PC-9 (cell line): ENCODE measurements at regions not wholly inside any gene's neighbourhood (a gene's known extent, or its start where the extent isn't known, plus 50 kb on each side); places are given as distances from the start of the nearest gene placed in this dataset.

Experiments used
- BruUV-seq: library from RNA; stranded (reverse); fragments of 400-500 nt; replicated peaks from 2 replicates; lab custom pipeline; 2021; lab: Mats Ljungman, UMichigan
- CTCF ChIA-PET: fragments of 300-600 bp; sonication (Branson Sonifier 250); formaldehyde crosslinking; loops from one replicate; lab custom pipeline; 2022; ENCODE audit warnings: antibody characterized with exemption; lab: Charles Lee
- POLR2A ChIA-PET: fragments of 300-600 bp; sonication (Branson Sonifier 250); formaldehyde crosslinking; loops from one replicate; lab custom pipeline; 2022; ENCODE audit warnings: antibody characterized with exemption; ENCODE audit not compliant: unreplicated experiment; lab: Charles Lee
- DNase-seq, 2 experiments: peaks; one replicate each; pipeline versions ENCODE4 v3.0.0 to v3.0.0-alpha.2; 2015 to 2022; ENCODE audit warnings: mixed read lengths in 1 of 2
- H2AFZ ChIP-seq: fragments of 200-600 bp; sonication (generic); 2 replicates; pipeline ENCODE4 v1.8.1; 2017; ENCODE audit warnings: antibody characterized with exemption
- H3F3A ChIP-seq: fragments of 200-600 bp; sonication (generic); 2 replicates; pipeline ENCODE4 v1.8.1; 2017; ENCODE audit warnings: antibody characterized with exemption, mild to moderate bottlenecking, low read depth; ENCODE audit not compliant: insufficient read depth
- H3K27ac ChIP-seq: fragments of 200-600 bp; sonication (generic); 2 replicates; pipeline ENCODE4 v1.6.1; 2016; ENCODE audit warnings: mixed run types
- H3K27me3 ChIP-seq: fragments of 200-600 bp; sonication (generic); 2 replicates; pipeline ENCODE4 v1.6.1; 2016; ENCODE audit warnings: low read depth, mixed run types; ENCODE audit not compliant: insufficient read depth
- H3K36me3 ChIP-seq: fragments of 200-600 bp; sonication (generic); 2 replicates; pipeline ENCODE4 v1.6.1; 2016; ENCODE audit warnings: low read depth, mixed run types
- H3K4me1 ChIP-seq: fragments of 200-600 bp; sonication (generic); replicated peaks from 2 replicates; pipeline ENCODE4 v1.6.1; 2016; ENCODE audit warnings: mixed run types; ENCODE audit not compliant: insufficient read depth
- H3K4me2 ChIP-seq: fragments of 200-600 bp; sonication (generic); 2 replicates; pipeline ENCODE4 v1.6.1; 2017; ENCODE audit warnings: mixed run types
- H3K4me3 ChIP-seq: fragments of 200-600 bp; sonication (generic); 2 replicates; pipeline ENCODE4 v1.6.1; 2016; ENCODE audit warnings: mixed run types
- H3K79me2 ChIP-seq: fragments of 200-600 bp; sonication (generic); 2 replicates; pipeline ENCODE4 v1.6.1; 2017; ENCODE audit warnings: low read depth, mixed run types
- H3K9me2 ChIP-seq: fragments of 200-600 bp; sonication (generic); 2 replicates; pipeline ENCODE4 v1.8.1; 2017; ENCODE audit warnings: mild to moderate bottlenecking; ENCODE audit not compliant: insufficient read depth
- H3K9me3 ChIP-seq: fragments of 200-600 bp; sonication (generic); 2 replicates; pipeline ENCODE4 v1.8.1; 2016; ENCODE audit warnings: low read depth; ENCODE audit not compliant: insufficient read depth
- H4K20me1 ChIP-seq: fragments of 200-600 bp; sonication (generic); 2 replicates; pipeline ENCODE4 v1.8.1; 2017; ENCODE audit not compliant: insufficient read depth
- EZH2 ChIP-seq: fragments of 200-600 bp; sonication (generic); IDR thresholded peaks from 2 replicates; pipeline ENCODE4 v1.8.0; 2017; ENCODE audit warnings: antibody characterized with exemption, low read depth
- intact Hi-C: fragments of 100-400 bp; cut with micrococcal nuclease; formaldehyde crosslinking; loops from one replicate; pipeline ENCODE4 v1.10.0; 2022; ENCODE audit not compliant: unreplicated experiment
- TF ChIP-seq, protein P1 (sequence below): fragments of 200-600 bp; sonication (generic); conservative IDR thresholded peaks from 2 replicates; pipeline ENCODE4 v1.6.1; 2017; ENCODE audit warnings: mixed run types, antibody characterized with exemption, mild to moderate bottlenecking, moderate library complexity

DNA sequence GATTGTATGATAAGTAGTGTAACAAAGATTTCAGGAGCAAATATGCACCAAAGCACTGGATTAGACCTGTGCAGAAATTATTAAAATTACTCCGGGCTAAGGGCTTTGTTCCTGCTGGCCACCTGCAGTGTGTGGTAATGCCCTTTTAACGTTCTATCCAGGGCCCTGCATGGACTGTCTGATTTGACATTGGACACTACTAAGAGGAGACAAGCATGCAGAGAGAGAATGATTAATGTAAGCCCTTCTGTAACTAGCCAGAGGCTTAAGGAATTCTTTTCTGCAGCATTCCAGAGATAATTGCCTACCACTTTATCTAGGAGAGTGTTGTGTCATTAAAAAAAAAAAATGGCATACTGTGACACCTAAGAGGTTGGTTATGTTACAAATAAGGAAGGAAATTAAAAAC, 117.0 kb downstream of the PCDH7 start:
- peak overlapping the region; percentile 28; the same call in 1 of the 2 replicates for H3K4me2 ChIP-seq
- H4K20me1 ChIP-seq, result no peaks in the 10 kb centered on the region
- H3K36me3 ChIP-seq, result no peaks in the 10 kb centered on the region
- peak overlapping the region; percentile 29; the same call in 1 of the 2 replicates for H2AFZ ChIP-seq
- 0 out of 2 replicates have a peak, but pooled peaks cover 7% of the 10 kb centered on the region for H3F3A ChIP-seq
- H3K27me3 ChIP-seq, result no peaks in the 10 kb centered on the region
- POLR2A ChIA-PET, result no interaction called here
- H3K4me1 ChIP-seq, result peaks cover 27% of the 10 kb centered on the region
- intact Hi-C loops, result loop anchor here (1.0 to 5.0 kb wide), 7 partner anchors 16 to 248 kb away; no protein-coding TSS in a partner anchor
- no peak overlapping the region for H3K4me3 ChIP-seq
- peak; percentile 52 to 96 for DNase-seq
- no TSS peak for BruUV-seq
- peak overlapping the region; percentile 55 for H3K27ac ChIP-seq
- no peak for TF ChIP-seq EZH2
- TF ChIP-seq, protein P1, sequence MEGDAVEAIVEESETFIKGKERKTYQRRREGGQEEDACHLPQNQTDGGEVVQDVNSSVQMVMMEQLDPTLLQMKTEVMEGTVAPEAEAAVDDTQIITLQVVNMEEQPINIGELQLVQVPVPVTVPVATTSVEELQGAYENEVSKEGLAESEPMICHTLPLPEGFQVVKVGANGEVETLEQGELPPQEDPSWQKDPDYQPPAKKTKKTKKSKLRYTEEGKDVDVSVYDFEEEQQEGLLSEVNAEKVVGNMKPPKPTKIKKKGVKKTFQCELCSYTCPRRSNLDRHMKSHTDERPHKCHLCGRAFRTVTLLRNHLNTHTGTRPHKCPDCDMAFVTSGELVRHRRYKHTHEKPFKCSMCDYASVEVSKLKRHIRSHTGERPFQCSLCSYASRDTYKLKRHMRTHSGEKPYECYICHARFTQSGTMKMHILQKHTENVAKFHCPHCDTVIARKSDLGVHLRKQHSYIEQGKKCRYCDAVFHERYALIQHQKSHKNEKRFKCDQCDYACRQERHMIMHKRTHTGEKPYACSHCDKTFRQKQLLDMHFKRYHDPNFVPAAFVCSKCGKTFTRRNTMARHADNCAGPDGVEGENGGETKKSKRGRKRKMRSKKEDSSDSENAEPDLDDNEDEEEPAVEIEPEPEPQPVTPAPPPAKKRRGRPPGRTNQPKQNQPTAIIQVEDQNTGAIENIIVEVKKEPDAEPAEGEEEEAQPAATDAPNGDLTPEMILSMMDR, result no peak
- no peaks in the 10 kb centered on the region for H3K9me2 ChIP-seq
- no peaks in the 10 kb centered on the region for H3K79me2 ChIP-seq
- H3K9me3 ChIP-seq, result no peaks in the 10 kb centered on the region
- CTCF ChIA-PET, result no interaction called here

DNA sequence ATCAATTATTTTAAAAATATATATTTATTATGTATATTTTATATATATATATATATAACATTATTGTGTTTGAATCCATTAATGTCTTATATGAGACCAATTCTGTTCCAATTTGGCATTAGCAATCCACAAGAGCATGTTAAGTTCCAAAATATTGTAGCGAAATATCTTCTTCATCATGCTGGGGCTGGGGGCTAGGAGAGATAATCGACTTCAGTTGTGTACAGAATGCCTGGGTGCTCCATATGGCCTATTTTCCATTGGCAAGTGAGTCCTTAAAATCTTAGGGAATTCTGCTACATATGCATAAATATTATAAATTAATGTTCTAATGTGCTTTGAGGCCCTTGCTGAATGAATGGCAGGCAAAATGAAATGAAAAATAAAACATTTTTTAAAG, 117.7 kb downstream of the PCDH7 start:
- TF ChIP-seq, protein P1, result no peak
- TF ChIP-seq EZH2, result no peak
- Histone ChIP-seq H3K9me2 (no peaks in the 10 kb centered on the region), H3K9me3 (no peaks in the 10 kb centered on the region), H3K4me3 (no peak overlapping the region), H2AFZ (no peak overlapping the region), H3K36me3 (no peaks in the 10 kb centered on the region), H3K4me1 (peaks cover 27% of the 10 kb centered on the region), H3K27me3 (no peaks in the 10 kb centered on the region), H3F3A (0 out of 2 replicates have a peak, but pooled peaks cover 7% of the 10 kb centered on the region), H3K4me2 (no peak overlapping the region), H3K79me2 (no peaks in the 10 kb centered on the region), H4K20me1 (no peaks in the 10 kb centered on the region), H3K27ac (no peak overlapping the region)
- no TSS peak for BruUV-seq
- intact Hi-C loops, result loop anchor here (1.0 to 5.0 kb wide), 7 partner anchors 17 to 247 kb away; no protein-coding TSS in a partner anchor
- POLR2A ChIA-PET, result no interaction called here
- CTCF ChIA-PET, result no interaction called here
- no peak for DNase-seq

DNA sequence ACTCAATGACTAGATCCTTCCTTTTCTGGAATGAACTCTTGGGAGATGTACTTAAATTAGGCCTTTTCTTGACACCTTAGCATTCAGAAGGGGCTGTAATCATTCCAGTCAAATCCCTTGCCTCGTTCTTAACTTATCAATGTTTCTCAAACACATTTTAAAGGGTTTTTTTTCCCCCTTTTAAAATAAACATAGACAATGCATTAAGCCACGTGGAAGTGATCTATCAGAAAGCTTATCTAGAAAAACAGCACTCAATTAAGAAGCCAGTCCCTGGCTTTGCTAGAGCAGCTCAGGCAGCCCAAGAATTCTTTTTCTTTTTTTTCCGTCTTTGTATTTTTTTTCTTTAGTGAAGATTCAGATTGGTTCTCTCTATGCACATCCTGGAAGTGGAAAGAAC, 118.2 kb downstream of the PCDH7 start:
- no peak overlapping the region for H3K4me2 ChIP-seq
- H3K4me1 ChIP-seq, result peaks cover 27% of the 10 kb centered on the region
- H3K9me2 ChIP-seq, result no peaks in the 10 kb centered on the region
- H3K4me3 ChIP-seq, result no peak overlapping the region
- H3F3A ChIP-seq, result 0 out of 2 replicates have a peak, but pooled peaks cover 7% of the 10 kb centered on the region
- CTCF ChIA-PET, result no interaction called here
- H3K27ac ChIP-seq, result no peak overlapping the region
- intact Hi-C loops, result loop anchor here (5.0 kb wide), 1 partner anchor 66 kb away; no protein-coding TSS in a partner anchor
- no peak overlapping the region for H2AFZ ChIP-seq
- no peaks in the 10 kb centered on the region for H3K27me3 ChIP-seq
- TF ChIP-seq, protein P1, result no peak
- TF ChIP-seq EZH2, result no peak
- no peak for DNase-seq
- no peaks in the 10 kb centered on the region for H3K9me3 ChIP-seq
- H4K20me1 ChIP-seq, result no peaks in the 10 kb centered on the region
- POLR2A ChIA-PET, result no interaction called here
- no peaks in the 10 kb centered on the region for H3K79me2 ChIP-seq
- no TSS peak for BruUV-seq
- no peaks in the 10 kb centered on the region for H3K36me3 ChIP-seq
